Panc1 (cell line): ENCODE measurements at regions not wholly inside any gene's neighbourhood (a gene's known extent, or its start where the extent isn't known, plus 50 kb on each side); places are given as distances from the start of the nearest gene placed in this dataset.
A peak's percentile ranks its signal among the peaks of the same experiment; 100 is the strongest.

Experiments
- ATAC-seq: fragments of 200-7000 bp; cut with Tn5 transposase; 2 replicates; pipeline ENCODE4 v1.9.1; 2020; ENCODE audit warnings: mild to moderate bottlenecking, moderate library complexity
- BruUV-seq: library from RNA; stranded (reverse); fragments of 400-500 nt; replicated peaks from 2 replicates; lab custom pipeline; 2021; lab: Mats Ljungman, UMichigan
- CTCF ChIA-PET: fragments of 300-600 bp; sonication (Branson Sonifier 250); formaldehyde crosslinking; loops from one replicate; lab custom pipeline; 2022; ENCODE audit warnings: antibody characterized with exemption; lab: Charles Lee
- POLR2A ChIA-PET: fragments of 300-600 bp; sonication (Branson Sonifier 250); formaldehyde crosslinking; loops from one replicate; lab custom pipeline; 2022; ENCODE audit warnings: antibody characterized with exemption; lab: Charles Lee
- DNase-seq: peaks from one replicate; pipeline ENCODE4 v3.0.0-alpha.2; 2010; ENCODE audit warnings: low read depth, low spot score
- H3K27ac ChIP-seq: 2 replicates; pipeline ENCODE4 v1.5.1; 2011; ENCODE audit warnings: mild to moderate bottlenecking, low read length, inconsistent platforms
- H3K27me3 ChIP-seq: fragments of 200-500 bp; sonication (Bioruptor generic); 2 replicates; pipeline ENCODE4 v1.6.0; 2014; ENCODE audit warnings: low read length, inconsistent platforms; ENCODE audit not compliant: control insufficient read depth, insufficient read depth
- H3K36me3 ChIP-seq: fragments of 200-500 bp; sonication (Bioruptor generic); 2 replicates; pipeline ENCODE4 v1.5.1; 2014; ENCODE audit warnings: inconsistent platforms, mild to moderate bottlenecking, low read length, moderate library complexity; ENCODE audit not compliant: control insufficient read depth, insufficient read depth
- H3K4me1 ChIP-seq: 2 replicates; pipeline ENCODE4 v1.5.1; 2011; ENCODE audit warnings: inconsistent platforms, mild to moderate bottlenecking, low read length, moderate library complexity; ENCODE audit not compliant: control insufficient read depth, insufficient read depth
- H3K4me3 ChIP-seq, 2 experiments: 2 replicates each; pipeline ENCODE4 v1.5.1; 2011 to 2012; ENCODE audit warnings: low read depth in 2 of 2, low read length in 2 of 2, mild to moderate bottlenecking in 2 of 2, inconsistent platforms in 1 of 2, moderate library complexity in 1 of 2
- H3K9me3 ChIP-seq: fragments of 200-500 bp; sonication (Bioruptor generic); 2 replicates; pipeline ENCODE4 v1.5.1; 2014; ENCODE audit warnings: low read depth, mild to moderate bottlenecking, inconsistent platforms, low read length, moderate library complexity; ENCODE audit not compliant: control insufficient read depth, insufficient read depth
- CTCF ChIP-seq: fragments of 450-650 bp; IDR thresholded peaks from 2 replicates; pipeline ENCODE4 v1.5.1; 2017; ENCODE audit warnings: mild to moderate bottlenecking
- POLR2AphosphoS5 ChIP-seq: IDR thresholded peaks from 2 replicates; pipeline ENCODE4 v1.6.1; 2012; ENCODE audit warnings: mild to moderate bottlenecking, low read depth, low read length, moderate library complexity
- REST ChIP-seq, 2 experiments: IDR thresholded peaks; 2 replicates each; pipeline ENCODE4 v1.6.1; 2011 to 2012; ENCODE audit warnings: low read depth in 2 of 2, control low read depth in 1 of 2, low read length in 1 of 2, mild to moderate bottlenecking in 1 of 2, moderate library complexity in 1 of 2; ENCODE audit not compliant: insufficient read depth in 1 of 2
- SIN3A ChIP-seq: IDR thresholded peaks from 2 replicates; pipeline ENCODE4 v1.6.1; 2012; ENCODE audit warnings: low read depth, mild to moderate bottlenecking, low read length, moderate library complexity, borderline replicate concordance; ENCODE audit not compliant: insufficient read depth
- TCF7L2 ChIP-seq: IDR thresholded peaks from 2 replicates; pipeline ENCODE4 v1.6.1; 2011; ENCODE audit warnings: mild to moderate bottlenecking, low read depth, low read length, inconsistent platforms
- in situ Hi-C: cut with HindIII; loops from 2 replicates; pipeline ENCODE4 v1.10.0; 2016; ENCODE audit warnings: low sequenced_read_pairs, low pct_unique_long_range_greater_than_20kb
- intact Hi-C: fragments of 100-400 bp; cut with micrococcal nuclease; formaldehyde crosslinking; loops from one replicate; pipeline ENCODE4 v1.10.0; 2022; ENCODE audit not compliant: unreplicated experiment

DNA sequence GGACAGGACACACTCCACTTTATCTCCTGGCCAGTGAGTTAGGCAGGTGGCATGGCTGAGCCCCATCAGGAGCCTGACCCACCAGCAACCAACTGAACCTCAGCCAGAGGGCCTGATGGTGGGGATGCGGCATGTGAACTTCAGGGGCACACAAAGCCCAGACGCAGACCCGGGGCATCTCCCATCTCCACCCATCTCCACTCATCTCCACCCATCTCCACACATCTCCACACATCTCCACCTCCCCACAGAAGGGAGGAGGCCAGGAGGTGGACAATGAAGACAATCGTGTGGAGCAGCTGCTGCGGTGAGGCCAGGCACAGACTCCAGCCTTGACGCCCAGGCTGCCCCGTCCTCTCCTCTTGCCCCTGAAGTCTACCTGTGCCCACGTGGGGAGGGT, 340.8 kb downstream of the CTTN start:
- TF ChIP-seq POLR2AphosphoS5 = no peak
- TF ChIP-seq CTCF = no peak
- no peak for TF ChIP-seq TCF7L2
- TF ChIP-seq SIN3A = no peak
- TF ChIP-seq REST (IDR thresholded peaks at IDR 0.05; ENCODE audit: insufficient read depth in 1 of 2, low read depth in 2 of 2, low read length in 1 of 2) = no peak
- intact Hi-C loops = no loop called here
- no peak overlapping the region for H3K4me3 ChIP-seq
- H3K27ac ChIP-seq = no peak overlapping the region
- POLR2A ChIA-PET = no interaction called here
- H3K9me3 ChIP-seq = no peaks in the 10 kb centered on the region
- H3K4me1 ChIP-seq = no peaks in the 10 kb centered on the region
- CTCF ChIA-PET = no interaction called here
- in situ Hi-C loops = no loop called here
- no TSS peak for BruUV-seq
- H3K36me3 ChIP-seq = no peaks in the 10 kb centered on the region
- DNase-seq (no peak), ATAC-seq (no peak)
- no peaks in the 10 kb centered on the region; the same call in 1 of the 2 replicates for H3K27me3 ChIP-seq

DNA sequence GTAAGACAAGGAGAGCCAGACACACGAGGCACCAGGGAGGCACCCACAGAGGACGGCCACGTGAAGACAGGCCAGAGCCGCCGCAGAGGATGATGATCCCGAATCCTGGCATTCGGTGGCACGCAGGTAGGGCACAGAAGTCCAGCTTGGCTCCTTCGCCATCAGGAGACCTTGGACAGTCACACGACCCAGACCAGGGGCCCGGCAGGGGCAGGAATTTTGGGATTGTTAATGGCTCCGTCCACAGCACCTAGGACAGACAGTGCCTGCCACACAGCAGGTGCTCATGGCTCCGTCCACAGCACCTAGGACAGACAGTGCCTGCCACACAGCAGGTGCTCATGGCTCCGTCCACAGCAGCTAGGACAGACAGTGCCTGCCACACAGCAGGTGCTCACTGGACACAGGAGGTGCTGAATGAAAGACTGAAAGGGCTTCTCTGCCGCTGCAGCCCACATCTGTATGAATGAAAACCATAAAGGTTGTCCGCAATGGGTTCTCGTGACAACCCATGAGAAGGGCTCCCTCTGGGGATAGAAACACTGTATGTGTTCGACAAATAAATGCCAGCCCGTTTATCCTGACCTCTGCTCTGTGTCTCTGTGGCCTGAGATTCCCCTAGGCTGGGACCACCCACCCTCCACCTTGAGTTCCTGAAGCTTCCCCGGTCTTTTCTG, 341.6 kb downstream of the CTTN start:
- H3K27ac ChIP-seq = no peak overlapping the region
- H3K4me1 ChIP-seq = no peaks in the 10 kb centered on the region
- ATAC-seq = peak; percentile 47; the same call in 1 of the 2 replicates
- DNase-seq = no peak
- no peaks in the 10 kb centered on the region for H3K9me3 ChIP-seq
- CTCF ChIA-PET = no interaction called here
- H3K36me3 ChIP-seq = no peaks in the 10 kb centered on the region
- POLR2A ChIA-PET = no interaction called here
- H3K27me3 ChIP-seq = no peaks in the 10 kb centered on the region; the same call in 1 of the 2 replicates
- no TSS peak for BruUV-seq
- in situ Hi-C loops = no loop called here
- TF ChIP-seq SIN3A (no peak), TCF7L2 (no peak), CTCF (no peak), POLR2AphosphoS5 (no peak), REST (IDR thresholded peaks at IDR 0.05; ENCODE audit: insufficient read depth in 1 of 2, low read depth in 2 of 2, low read length in 1 of 2) (no peak)
- intact Hi-C loops = no loop called here
- H3K4me3 ChIP-seq = no peak overlapping the region
